Keratinocyte (primary cell): ENCODE measurements at regions not wholly inside any gene's neighbourhood (a gene's known extent, or its start where the extent isn't known, plus 50 kb on each side); places are given as distances from the start of the nearest gene placed in this dataset.

ENCODE experiments used
- DNase-seq: peaks from one replicate; pipeline ENCODE4 v3.0.0-alpha.2; 2011; ENCODE audit warnings: low read depth, missing footprints, low spot score
- FAIRE-seq: peaks from 2 replicates; lab custom pipeline; 2011; peaks lifted over from hg19 to GRCh38; lab: Jason Lieb, UNC
- H2AFZ ChIP-seq: 2 replicates; pipeline ENCODE4 v1.6.0; 2012; ENCODE audit warnings: low read length, control low read depth, inconsistent platforms; ENCODE audit not compliant: control insufficient read depth
- H3K27ac ChIP-seq: 2 replicates; pipeline ENCODE4 v1.5.1; 2011; ENCODE audit warnings: low read length; ENCODE audit not compliant: control insufficient read depth, insufficient read depth
- H3K27me3 ChIP-seq: 3 replicates; pipeline ENCODE4 v1.6.0; 2011; ENCODE audit warnings: low read length; ENCODE audit not compliant: control insufficient read depth, insufficient read depth; ENCODE audit errors: extremely low read depth
- H3K36me3 ChIP-seq, 2 experiments: 2 replicates in 1 of 2; 3 replicates in 1 of 2; pipeline ENCODE4 v1.5.1; 2011; ENCODE audit warnings: low read length in 2 of 2, mild to moderate bottlenecking in 1 of 2; ENCODE audit not compliant: control insufficient read depth in 2 of 2, insufficient read depth in 2 of 2; ENCODE audit errors: extremely low read depth in 1 of 2
- H3K4me1 ChIP-seq: 3 replicates; pipeline ENCODE4 v1.5.1; 2011; ENCODE audit warnings: low read length; ENCODE audit not compliant: control insufficient read depth, insufficient read depth; ENCODE audit errors: extremely low read depth
- H3K4me2 ChIP-seq: 3 replicates; pipeline ENCODE4 v1.6.0; 2011; ENCODE audit warnings: low read depth, low read length; ENCODE audit not compliant: control insufficient read depth, insufficient read depth; ENCODE audit errors: extremely low read depth
- H3K4me3 ChIP-seq, 3 experiments: fragments of 200-600 bp in 1 of 3; sonication (generic) in 1 of 3; 2 replicates in 2 of 3; 3 replicates in 1 of 3; pipeline ENCODE4 v1.5.1; 2011 to 2016; ENCODE audit warnings: low read length in 3 of 3, mild to moderate bottlenecking in 3 of 3, control low read depth in 2 of 3, inconsistent platforms in 1 of 3, low read depth in 1 of 3, mixed read lengths in 1 of 3, mixed run types in 1 of 3, moderate library complexity in 1 of 3; ENCODE audit not compliant: control insufficient read depth in 2 of 3, insufficient read depth in 2 of 3; ENCODE audit errors: extremely low read depth in 1 of 3
- H3K79me2 ChIP-seq: 2 replicates; pipeline ENCODE4 v1.6.0; 2012; ENCODE audit warnings: low read length; ENCODE audit not compliant: control insufficient read depth, insufficient read depth
- H3K9ac ChIP-seq: 3 replicates; pipeline ENCODE4 v1.6.0; 2011; ENCODE audit warnings: low read length; ENCODE audit not compliant: control insufficient read depth, insufficient read depth; ENCODE audit errors: extremely low read depth
- H3K9me1 ChIP-seq: 3 replicates; pipeline ENCODE4 v1.6.0; 2011; ENCODE audit warnings: low read length; ENCODE audit not compliant: control insufficient read depth, insufficient read depth; ENCODE audit errors: extremely low read depth
- H3K9me3 ChIP-seq: 2 replicates; pipeline ENCODE4 v1.5.1; 2012; ENCODE audit warnings: low read depth, low read length; ENCODE audit not compliant: control insufficient read depth
- H4K20me1 ChIP-seq: 3 replicates; pipeline ENCODE4 v1.6.0; 2011; ENCODE audit warnings: low read length; ENCODE audit not compliant: control insufficient read depth, insufficient read depth; ENCODE audit errors: extremely low read depth
- CTCF ChIP-seq, 3 experiments: IDR thresholded peaks in 1 of 3; conservative IDR thresholded peaks in 1 of 3; optimal IDR thresholded peaks in 1 of 3; 2 replicates in 2 of 3; 3 replicates in 1 of 3; pipeline versions ENCODE3 to v1.5.1; 2011; ENCODE audit warnings: low read length in 3 of 3, mild to moderate bottlenecking in 3 of 3, moderate library complexity in 2 of 3, control low read depth in 1 of 3, inconsistent platforms in 1 of 3; ENCODE audit not compliant: insufficient read depth in 2 of 3; ENCODE audit errors: extremely low read depth in 1 of 3
- EZH2 ChIP-seq: IDR thresholded peaks from one replicate; pipeline ENCODE4 v1.6.1; 2012; ENCODE audit warnings: inconsistent platforms, mild to moderate bottlenecking, low read length, moderate library complexity
- dilution Hi-C: fragments of 300-500 bp; cut with MboI; formaldehyde crosslinking; loops from one replicate; pipeline ENCODE4 v1.7.0; 2020; ENCODE audit warnings: low sequenced_read_pairs; ENCODE audit not compliant: extremely low pct_ligation_motif_present

GRCh38 chr12:92413286-92413685 is 267.6 kb upstream of the BTG1 start:
- Histone ChIP-seq H3K9ac (no peak overlapping the region), H3K36me3 (no peaks in the 10 kb centered on the region), H4K20me1 (no peaks in the 10 kb centered on the region), H3K9me1 (no peaks in the 10 kb centered on the region), H3K27ac (no peak overlapping the region), H3K4me3 (no peak overlapping the region), H3K4me2 (no peak overlapping the region), H3K4me1 (no peaks in the 10 kb centered on the region), H3K9me3 (no peaks in the 10 kb centered on the region), H3K79me2 (no peaks in the 10 kb centered on the region), H2AFZ (no peak overlapping the region), H3K27me3 (no peaks in the 10 kb centered on the region)
- DNase-seq: no peak
- dilution Hi-C loops: no loop called here
- FAIRE-seq: no peak
- TF ChIP-seq CTCF (optimal IDR thresholded peaks at IDR 0.05 in 1 of 3, IDR thresholded peaks at IDR 0.05 in 1 of 3, conservative IDR thresholded peaks at IDR 0.05 in 1 of 3; ENCODE audit: extremely low read depth in 1 of 3, insufficient read depth in 2 of 3, low read length in 3 of 3) (no peak), EZH2 (no peak)

- dilution Hi-C loops: no loop called here
- no peak for FAIRE-seq
These were observed 267.2 kb upstream of the BTG1 start for GRCh38 chr12:92412856-92413255.

More at GRCh38 chr12:92412856-92413255, 267.2 kb upstream of the BTG1 start:
- Histone ChIP-seq H3K27me3 (no peaks in the 10 kb centered on the region), H4K20me1 (no peaks in the 10 kb centered on the region), H3K79me2 (no peaks in the 10 kb centered on the region), H3K9ac (no peak overlapping the region), H3K4me2 (no peak overlapping the region), H3K27ac (no peak overlapping the region), H3K4me1 (no peaks in the 10 kb centered on the region), H3K4me3 (no peak overlapping the region), H2AFZ (no peak overlapping the region), H3K36me3 (no peaks in the 10 kb centered on the region), H3K9me1 (no peaks in the 10 kb centered on the region), H3K9me3 (no peaks in the 10 kb centered on the region)
- TF ChIP-seq CTCF (optimal IDR thresholded peaks at IDR 0.05 in 1 of 3, IDR thresholded peaks at IDR 0.05 in 1 of 3, conservative IDR thresholded peaks at IDR 0.05 in 1 of 3; ENCODE audit: extremely low read depth in 1 of 3, insufficient read depth in 2 of 3, low read length in 3 of 3) (no peak), EZH2 (no peak)
- no peak for DNase-seq
